LNCAP (cell line): ENCODE measurements at regions not wholly inside any gene's neighbourhood (a gene's known extent, or its start where the extent isn't known, plus 50 kb on each side); places are given as distances from the start of the nearest gene placed in this dataset.

Source experiments
- CTCF ChIP-seq: fragments of 450-650 bp; IDR thresholded peaks from 2 replicates; pipeline ENCODE4 v1.5.1; 2017; ENCODE audit warnings: mild to moderate bottlenecking

GRCh38 chr14:48643241-48643640, 942.9 kb downstream of the RPS29 start:
- no peak for TF ChIP-seq CTCF

- no peak for TF ChIP-seq CTCF
Observed at GRCh38 chr14:48628870-48629269, 953.5 kb upstream of the MDGA2 start.

GRCh38 chr14:48622980-48623379, 947.6 kb upstream of the MDGA2 start:
- no peak for TF ChIP-seq CTCF

- no peak for TF ChIP-seq CTCF
Observed at GRCh38 chr14:48618057-48618456, 942.7 kb upstream of the MDGA2 start.

- no peak for TF ChIP-seq CTCF
Observed at GRCh38 chr14:48616931-48617330, 941.5 kb upstream of the MDGA2 start.

- no peak for TF ChIP-seq CTCF
Observed at GRCh38 chr14:48615618-48616017, 940.2 kb upstream of the MDGA2 start.

GRCh38 chr14:48614003-48614402, 938.6 kb upstream of the MDGA2 start:
- TF ChIP-seq CTCF, result no peak

- TF ChIP-seq CTCF, result no peak
Observed at GRCh38 chr14:48598458-48598857, 923.1 kb upstream of the MDGA2 start.
